ENCODE measurements at regions not wholly inside any gene's neighbourhood (a gene's known extent, or its start where the extent isn't known, plus 50 kb on each side); places are given as distances from the start of the nearest gene placed in this dataset.

- no peak for DNase-seq (ENCODE audit: low spot score in 2 of 2)
- Mint-ChIP-seq H3K4me1 (peaks cover 29% of the 10 kb centered on the region), H3K27ac (no peak overlapping the region), H3K9me3 (no peaks in the 10 kb centered on the region), H3K36me3 (no peaks in the 10 kb centered on the region), H3K4me3 (no peak overlapping the region)
- ATAC-seq, result peak; percentile 97
Measured at GRCh38 chr9:114733816-114734215, 51.8 kb upstream of the TEX48 start.

- DNase-seq (ENCODE audit: low spot score in 2 of 2) (no peak), ATAC-seq (no peak)
- H3K4me3 Mint-ChIP-seq, result no peak overlapping the region
- no peaks in the 10 kb centered on the region for H3K36me3 Mint-ChIP-seq
- H3K4me1 Mint-ChIP-seq, result peaks cover 24% of the 10 kb centered on the region
- no peak overlapping the region for H3K27ac Mint-ChIP-seq
- H3K9me3 Mint-ChIP-seq, result peaks cover 5% of the 10 kb centered on the region
Measured at GRCh38 chr9:114732823-114733222, 50.8 kb upstream of the TEX48 start.
